OCI-M2 (cell line): ENCODE measurements at regions not wholly inside any gene's neighbourhood (a gene's known extent, or its start where the extent isn't known, plus 50 kb on each side); places are given as distances from the start of the nearest gene placed in this dataset.

Experiments used
- DNase-seq: peaks from one replicate; lab custom pipeline; 2025; ENCODE audit not compliant: unreplicated experiment; lab: John Stamatoyannopoulos, UW

- DNase-seq = no peak
These were observed 73.0 kb upstream of the PROK2 start for GRCh38 chr3:71857956-71858355.

- DNase-seq = no peak
These were observed 69.8 kb upstream of the PROK2 start for GRCh38 chr3:71854706-71855105.

GRCh38 chr3:71854096-71854495, 69.1 kb upstream of the PROK2 start:
- DNase-seq = no peak

GRCh38 chr3:71851878-71852277, 66.9 kb upstream of the PROK2 start:
- no peak for DNase-seq

GRCh38 chr3:71850654-71851053, 65.7 kb upstream of the PROK2 start:
- no peak for DNase-seq

GRCh38 chr3:71849681-71850080, 64.7 kb upstream of the PROK2 start:
- DNase-seq = no peak

GRCh38 chr3:71847794-71848193, 62.8 kb upstream of the PROK2 start:
- no peak for DNase-seq

- DNase-seq = no peak
These were observed 61.2 kb upstream of the PROK2 start for GRCh38 chr3:71846185-71846584.

- no peak for DNase-seq
These were observed 58.1 kb upstream of the PROK2 start for GRCh38 chr3:71843071-71843470.

GRCh38 chr3:71838406-71838805, 53.5 kb upstream of the PROK2 start:
- no peak for DNase-seq
